SKM-1 (cell line): ENCODE measurements at regions not wholly inside any gene's neighbourhood (a gene's known extent, or its start where the extent isn't known, plus 50 kb on each side); places are given as distances from the start of the nearest gene placed in this dataset.
"Not testable (repeated sequence)": the region's sequence is repeated elsewhere in the genome, so short reads cannot be mapped to it uniquely, and the experiment has no call there.

Source experiments
- DNase-seq: peaks from one replicate; lab custom pipeline; 2025; ENCODE audit not compliant: unreplicated experiment; lab: John Stamatoyannopoulos, UW

GRCh38 chr3:152578769-152579168 is 256.2 kb upstream of the P2RY1 start:
- no peak for DNase-seq

- no peak for DNase-seq
Observed at GRCh38 chr3:152581951-152582350, 253.0 kb upstream of the P2RY1 start.

- DNase-seq, result no peak
Observed at GRCh38 chr3:152583963-152584362, 251.0 kb upstream of the P2RY1 start.

- no peak for DNase-seq
Observed at GRCh38 chr3:152586974-152587373, 248.0 kb upstream of the P2RY1 start.

GRCh38 chr3:152587861-152588260 is 247.1 kb upstream of the P2RY1 start:
- no peak for DNase-seq

GRCh38 chr3:152589644-152590043 is 245.3 kb upstream of the P2RY1 start:
- DNase-seq, result no peak

GRCh38 chr3:152591515-152591914 is 243.4 kb upstream of the P2RY1 start:
- DNase-seq, result no peak

GRCh38 chr3:152593242-152593641 is 241.7 kb upstream of the P2RY1 start:
- DNase-seq, result no peak

- DNase-seq, result peak; percentile 61
Observed at GRCh38 chr3:152595975-152596821, 238.7 kb upstream of the P2RY1 start.

GRCh38 chr3:152596832-152597231 is 238.1 kb upstream of the P2RY1 start:
- not testable (repeated sequence) for DNase-seq

- DNase-seq, result no peak
Observed at GRCh38 chr3:152606146-152606545, 228.8 kb upstream of the P2RY1 start.

GRCh38 chr3:152607179-152607578 is 227.8 kb upstream of the P2RY1 start:
- DNase-seq, result no peak

- DNase-seq, result no peak
Observed at GRCh38 chr3:152608696-152609594, 226.0 kb upstream of the P2RY1 start.

- DNase-seq, result no peak
Observed at GRCh38 chr3:152609891-152610290, 225.0 kb upstream of the P2RY1 start.

- DNase-seq, result no peak
Observed at GRCh38 chr3:152610622-152611021, 224.3 kb upstream of the P2RY1 start.

GRCh38 chr3:152611905-152612304 is 223.0 kb upstream of the P2RY1 start:
- DNase-seq, result no peak

GRCh38 chr3:152613851-152614250 is 221.1 kb upstream of the P2RY1 start:
- no peak for DNase-seq

- no peak for DNase-seq
Observed at GRCh38 chr3:152615681-152616080, 219.2 kb upstream of the P2RY1 start.

- DNase-seq, result no peak
Observed at GRCh38 chr3:152617609-152618008, 217.3 kb upstream of the P2RY1 start.

- DNase-seq, result no peak
Observed at GRCh38 chr3:152618529-152618928, 216.4 kb upstream of the P2RY1 start.

- DNase-seq, result no peak
Observed at GRCh38 chr3:152619691-152620090, 215.2 kb upstream of the P2RY1 start.

GRCh38 chr3:152620395-152620794 is 214.5 kb upstream of the P2RY1 start:
- no peak for DNase-seq
